GM23338 (cell line): ENCODE measurements at regions not wholly inside any gene's neighbourhood (a gene's known extent, or its start where the extent isn't known, plus 50 kb on each side); places are given as distances from the start of the nearest gene placed in this dataset.

Source experiments
- ATAC-seq: fragments of 200-7000 bp; cut with Tn5 transposase; 3 replicates; pipeline ENCODE4 v1.9.1; 2020
- DNase-seq: peaks from one replicate; pipeline ENCODE4 v3.0.0-alpha.2; 2015; ENCODE audit warnings: low spot score
- H2AFZ ChIP-seq: fragments of 200-600 bp; sonication (generic); 2 replicates; pipeline ENCODE4 v1.8.0; 2016; ENCODE audit warnings: antibody characterized with exemption, mild to moderate bottlenecking, moderate library complexity
- H3F3A ChIP-seq: fragments of 200-600 bp; sonication (generic); replicated peaks from 2 replicates; pipeline ENCODE4 v1.8.0; 2017; ENCODE audit warnings: antibody characterized with exemption, mixed run types, low read depth
- H3K27ac ChIP-seq: fragments of 200-600 bp; sonication (generic); 2 replicates; pipeline ENCODE4 v1.6.1; 2016; ENCODE audit warnings: low read depth
- H3K27me3 ChIP-seq: fragments of 200-600 bp; sonication (generic); 2 replicates; pipeline ENCODE4 v1.8.0; 2016; ENCODE audit warnings: mild to moderate bottlenecking, mixed run types, moderate library complexity; ENCODE audit not compliant: insufficient read depth
- H3K36me3 ChIP-seq: fragments of 200-600 bp; sonication (generic); 2 replicates; pipeline ENCODE4 v1.8.0; 2016; ENCODE audit warnings: mild to moderate bottlenecking; ENCODE audit not compliant: insufficient read depth
- H3K4me1 ChIP-seq: fragments of 200-600 bp; sonication (generic); 2 replicates; pipeline ENCODE4 v1.8.0; 2016; ENCODE audit warnings: mild to moderate bottlenecking, moderate library complexity; ENCODE audit not compliant: insufficient read depth
- H3K4me2 ChIP-seq: fragments of 200-600 bp; sonication (generic); 2 replicates; pipeline ENCODE4 v1.7.1; 2017; ENCODE audit warnings: mixed run types
- H3K4me3 ChIP-seq: fragments of 200-600 bp; sonication (generic); 2 replicates; pipeline ENCODE4 v1.6.1; 2016; ENCODE audit warnings: mixed run types
- H3K79me2 ChIP-seq: fragments of 200-600 bp; sonication (generic); replicated peaks from 2 replicates; pipeline ENCODE4 v1.8.0; 2017; ENCODE audit warnings: mild to moderate bottlenecking; ENCODE audit not compliant: insufficient read depth
- H3K9me2 ChIP-seq: fragments of 200-600 bp; sonication (generic); 2 replicates; pipeline ENCODE4 v1.8.0; 2017; ENCODE audit not compliant: insufficient read depth
- H4K20me1 ChIP-seq: fragments of 200-600 bp; sonication (generic); replicated peaks from 2 replicates; pipeline ENCODE4 v1.8.0; 2017; ENCODE audit warnings: mild to moderate bottlenecking; ENCODE audit not compliant: insufficient read depth
- H3K27ac Mint-ChIP-seq: 2 replicates; pipeline ENCODE4 v1.8.0; 2020; ENCODE audit warnings: inconsistent platforms, mild to moderate bottlenecking, moderate library complexity, mixed read lengths
- H3K27me3 Mint-ChIP-seq: 3 replicates; pipeline ENCODE4 v1.8.0; 2022; ENCODE audit warnings: low read depth, mild to moderate bottlenecking, moderate library complexity, mixed read lengths, inconsistent platforms; ENCODE audit not compliant: insufficient read depth, poor library complexity
- H3K36me3 Mint-ChIP-seq: 3 replicates; pipeline ENCODE4 v1.8.0; 2021; ENCODE audit warnings: low read depth, mild to moderate bottlenecking, inconsistent platforms, moderate library complexity, mixed read lengths
- H3K4me1 Mint-ChIP-seq: 3 replicates; pipeline ENCODE4 v1.8.0; 2020; ENCODE audit warnings: mild to moderate bottlenecking, inconsistent platforms, mixed read lengths
- H3K4me3 Mint-ChIP-seq: 3 replicates; pipeline ENCODE4 v1.8.0; 2021; ENCODE audit warnings: moderate library complexity, mild to moderate bottlenecking, inconsistent platforms, mixed read lengths
- H3K9me3 Mint-ChIP-seq: 3 replicates; pipeline ENCODE4 v1.8.0; 2020; ENCODE audit warnings: moderate library complexity, mild to moderate bottlenecking, inconsistent platforms, mixed read lengths
- EZH2phosphoT487 ChIP-seq: fragments of 200-600 bp; sonication (generic); IDR thresholded peaks from one replicate; pipeline ENCODE4 v1.8.1; 2018; ENCODE audit warnings: antibody characterized with exemption; ENCODE audit not compliant: unreplicated experiment
- JUNB ChIP-seq: IDR thresholded peaks from one replicate; pipeline ENCODE4 v1.6.1; 2016; ENCODE audit warnings: antibody characterized with exemption; ENCODE audit not compliant: unreplicated experiment
- NANOG ChIP-seq: IDR thresholded peaks from 2 replicates; pipeline ENCODE4 v1.6.1; 2016; ENCODE audit warnings: antibody characterized with exemption, borderline replicate concordance
- POLR2AphosphoS5 ChIP-seq: IDR thresholded peaks from 2 replicates; pipeline ENCODE4 v1.6.1; 2016; ENCODE audit warnings: antibody characterized with exemption, low read depth
- STAT1 ChIP-seq: IDR thresholded peaks from one replicate; pipeline ENCODE4 v1.6.1; 2016; ENCODE audit warnings: antibody characterized with exemption; ENCODE audit not compliant: unreplicated experiment
- ZNF331 ChIP-seq: fragments of 250-450 bp; sonication (Bioruptor Pico); IDR thresholded peaks from 2 replicates; pipeline ENCODE4 v1.5.0; 2020; ENCODE audit warnings: low read depth, mild to moderate bottlenecking, moderate library complexity
- TF ChIP-seq, protein P1 (sequence below): fragments of 250-450 bp; sonication (Bioruptor Pico); IDR thresholded peaks from 2 replicates; pipeline ENCODE4 v1.5.0; 2020; ENCODE audit warnings: mild to moderate bottlenecking, moderate library complexity
- TF ChIP-seq, protein P2 (sequence below): IDR thresholded peaks from 2 replicates; pipeline ENCODE4 v1.6.1; 2016; ENCODE audit warnings: antibody characterized with exemption
- TF ChIP-seq, protein P3 (sequence below), 2 experiments: fragments of 200-600 bp in 1 of 2; sonication (generic) in 1 of 2; conservative IDR thresholded peaks; 2 replicates each; pipeline versions ENCODE4 v1.5.1 to v1.6.1; 2016 to 2017; ENCODE audit warnings: antibody characterized with exemption in 2 of 2, low read depth in 2 of 2, mild to moderate bottlenecking in 2 of 2, moderate library complexity in 1 of 2

DNA sequence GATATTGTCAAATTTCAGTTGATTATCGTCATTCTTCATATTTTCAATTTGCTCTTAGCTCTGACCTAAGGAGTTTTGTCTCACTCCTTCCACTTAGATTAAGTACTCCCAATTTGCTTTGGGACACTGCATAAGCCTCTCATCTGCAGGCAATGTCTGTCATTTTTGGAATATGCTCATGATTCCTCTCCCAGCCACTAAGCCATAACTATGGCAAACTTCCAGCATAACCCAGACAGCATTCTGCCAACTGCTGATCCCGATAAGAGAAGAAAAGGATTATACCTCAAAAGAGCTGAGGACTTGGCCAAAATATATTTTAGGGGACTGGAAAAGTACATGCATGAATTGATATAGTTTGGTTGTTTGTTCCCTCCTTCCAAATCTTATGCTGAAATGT, 444.4 kb downstream of the GABRG1 start (continued):
- TF ChIP-seq, protein P1, sequence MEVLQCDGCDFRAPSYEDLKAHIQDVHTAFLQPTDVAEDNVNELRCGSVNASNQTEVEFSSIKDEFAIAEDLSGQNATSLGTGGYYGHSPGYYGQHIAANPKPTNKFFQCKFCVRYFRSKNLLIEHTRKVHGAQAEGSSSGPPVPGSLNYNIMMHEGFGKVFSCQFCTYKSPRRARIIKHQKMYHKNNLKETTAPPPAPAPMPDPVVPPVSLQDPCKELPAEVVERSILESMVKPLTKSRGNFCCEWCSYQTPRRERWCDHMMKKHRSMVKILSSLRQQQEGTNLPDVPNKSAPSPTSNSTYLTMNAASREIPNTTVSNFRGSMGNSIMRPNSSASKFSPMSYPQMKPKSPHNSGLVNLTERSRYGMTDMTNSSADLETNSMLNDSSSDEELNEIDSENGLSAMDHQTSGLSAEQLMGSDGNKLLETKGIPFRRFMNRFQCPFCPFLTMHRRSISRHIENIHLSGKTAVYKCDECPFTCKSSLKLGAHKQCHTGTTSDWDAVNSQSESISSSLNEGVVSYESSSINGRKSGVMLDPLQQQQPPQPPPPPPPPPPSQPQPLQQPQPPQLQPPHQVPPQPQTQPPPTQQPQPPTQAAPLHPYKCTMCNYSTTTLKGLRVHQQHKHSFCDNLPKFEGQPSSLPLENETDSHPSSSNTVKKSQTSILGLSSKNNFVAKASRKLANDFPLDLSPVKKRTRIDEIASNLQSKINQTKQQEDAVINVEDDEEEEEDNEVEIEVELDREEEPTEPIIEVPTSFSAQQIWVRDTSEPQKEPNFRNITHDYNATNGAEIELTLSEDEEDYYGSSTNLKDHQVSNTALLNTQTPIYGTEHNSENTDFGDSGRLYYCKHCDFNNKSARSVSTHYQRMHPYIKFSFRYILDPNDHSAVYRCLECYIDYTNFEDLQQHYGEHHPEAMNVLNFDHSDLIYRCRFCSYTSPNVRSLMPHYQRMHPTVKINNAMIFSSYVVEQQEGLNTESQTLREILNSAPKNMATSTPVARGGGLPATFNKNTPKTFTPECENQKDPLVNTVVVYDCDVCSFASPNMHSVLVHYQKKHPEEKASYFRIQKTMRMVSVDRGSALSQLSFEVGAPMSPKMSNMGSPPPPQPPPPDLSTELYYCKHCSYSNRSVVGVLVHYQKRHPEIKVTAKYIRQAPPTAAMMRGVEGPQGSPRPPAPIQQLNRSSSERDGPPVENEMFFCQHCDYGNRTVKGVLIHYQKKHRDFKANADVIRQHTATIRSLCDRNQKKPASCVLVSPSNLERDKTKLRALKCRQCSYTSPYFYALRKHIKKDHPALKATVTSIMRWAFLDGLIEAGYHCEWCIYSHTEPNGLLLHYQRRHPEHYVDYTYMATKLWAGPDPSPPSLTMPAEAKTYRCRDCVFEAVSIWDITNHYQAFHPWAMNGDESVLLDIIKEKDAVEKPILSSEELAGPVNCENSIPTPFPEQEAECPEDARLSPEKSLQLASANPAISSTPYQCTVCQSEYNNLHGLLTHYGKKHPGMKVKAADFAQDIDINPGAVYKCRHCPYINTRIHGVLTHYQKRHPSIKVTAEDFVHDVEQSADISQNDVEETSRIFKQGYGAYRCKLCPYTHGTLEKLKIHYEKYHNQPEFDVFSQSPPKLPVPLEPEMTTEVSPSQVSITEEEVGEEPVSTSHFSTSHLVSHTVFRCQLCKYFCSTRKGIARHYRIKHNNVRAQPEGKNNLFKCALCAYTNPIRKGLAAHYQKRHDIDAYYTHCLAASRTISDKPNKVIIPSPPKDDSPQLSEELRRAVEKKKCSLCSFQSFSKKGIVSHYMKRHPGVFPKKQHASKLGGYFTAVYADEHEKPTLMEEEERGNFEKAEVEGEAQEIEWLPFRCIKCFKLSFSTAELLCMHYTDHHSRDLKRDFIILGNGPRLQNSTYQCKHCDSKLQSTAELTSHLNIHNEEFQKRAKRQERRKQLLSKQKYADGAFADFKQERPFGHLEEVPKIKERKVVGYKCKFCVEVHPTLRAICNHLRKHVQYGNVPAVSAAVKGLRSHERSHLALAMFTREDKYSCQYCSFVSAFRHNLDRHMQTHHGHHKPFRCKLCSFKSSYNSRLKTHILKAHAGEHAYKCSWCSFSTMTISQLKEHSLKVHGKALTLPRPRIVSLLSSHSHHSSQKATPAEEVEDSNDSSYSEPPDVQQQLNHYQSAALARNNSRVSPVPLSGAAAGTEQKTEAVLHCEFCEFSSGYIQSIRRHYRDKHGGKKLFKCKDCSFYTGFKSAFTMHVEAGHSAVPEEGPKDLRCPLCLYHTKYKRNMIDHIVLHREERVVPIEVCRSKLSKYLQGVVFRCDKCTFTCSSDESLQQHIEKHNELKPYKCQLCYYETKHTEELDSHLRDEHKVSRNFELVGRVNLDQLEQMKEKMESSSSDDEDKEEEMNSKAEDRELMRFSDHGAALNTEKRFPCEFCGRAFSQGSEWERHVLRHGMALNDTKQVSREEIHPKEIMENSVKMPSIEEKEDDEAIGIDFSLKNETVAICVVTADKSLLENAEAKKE (CRISPR knock-in tag), result no peak
- TF ChIP-seq, protein P2, sequence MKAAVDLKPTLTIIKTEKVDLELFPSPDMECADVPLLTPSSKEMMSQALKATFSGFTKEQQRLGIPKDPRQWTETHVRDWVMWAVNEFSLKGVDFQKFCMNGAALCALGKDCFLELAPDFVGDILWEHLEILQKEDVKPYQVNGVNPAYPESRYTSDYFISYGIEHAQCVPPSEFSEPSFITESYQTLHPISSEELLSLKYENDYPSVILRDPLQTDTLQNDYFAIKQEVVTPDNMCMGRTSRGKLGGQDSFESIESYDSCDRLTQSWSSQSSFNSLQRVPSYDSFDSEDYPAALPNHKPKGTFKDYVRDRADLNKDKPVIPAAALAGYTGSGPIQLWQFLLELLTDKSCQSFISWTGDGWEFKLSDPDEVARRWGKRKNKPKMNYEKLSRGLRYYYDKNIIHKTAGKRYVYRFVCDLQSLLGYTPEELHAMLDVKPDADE, result no peak

DNA sequence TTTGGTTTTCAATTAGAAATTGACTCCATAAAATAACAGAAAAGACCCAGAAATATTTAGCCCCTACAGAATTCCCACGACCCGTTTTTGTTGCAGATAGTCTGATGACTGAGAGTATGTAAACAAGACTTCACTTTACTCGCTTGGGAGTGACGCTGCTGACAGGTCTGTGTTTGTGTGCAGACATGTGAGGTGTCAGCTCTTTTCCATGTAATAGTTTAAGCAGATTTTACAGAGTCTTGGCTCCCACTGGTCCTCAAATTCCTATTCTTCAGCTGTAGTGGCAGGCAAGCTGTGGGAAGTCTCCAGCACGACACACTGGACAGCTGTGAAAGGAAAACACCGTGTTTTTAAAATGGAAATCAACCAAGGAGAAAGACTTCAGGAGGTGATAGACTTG, 455.7 kb downstream of the GABRG1 start:
- peaks cover 4% of the 10 kb centered on the region; the same call in 1 of the 3 replicates for H3K36me3 Mint-ChIP-seq
- no peak for ATAC-seq
- H3K36me3 ChIP-seq, result no peaks in the 10 kb centered on the region
- H3K79me2 ChIP-seq, result no peaks in the 10 kb centered on the region
- H2AFZ ChIP-seq, result no peak overlapping the region
- no peaks in the 10 kb centered on the region for H3K27me3 ChIP-seq
- H3K9me2 ChIP-seq, result no peaks in the 10 kb centered on the region
- no peak overlapping the region for H3K4me3 Mint-ChIP-seq
- no peak overlapping the region for H3K4me3 ChIP-seq
- no peaks in the 10 kb centered on the region for H3F3A ChIP-seq
- no peaks in the 10 kb centered on the region for H3K4me1 ChIP-seq
- H3K4me1 Mint-ChIP-seq, result peaks cover 6% of the 10 kb centered on the region; the same call in 1 of the 3 replicates
- no peak overlapping the region for H3K27ac Mint-ChIP-seq
- peaks cover 79% of the 10 kb centered on the region for H3K9me3 Mint-ChIP-seq
- no peaks in the 10 kb centered on the region for H4K20me1 ChIP-seq
- H3K27ac ChIP-seq, result no peak overlapping the region
- H3K4me2 ChIP-seq, result no peak overlapping the region
- DNase-seq, result no peak
- H3K27me3 Mint-ChIP-seq, result peaks cover 2% of the 10 kb centered on the region
- TF ChIP-seq EZH2phosphoT487 (no peak), POLR2AphosphoS5 (no peak), JUNB (no peak), ZNF331 (CRISPR knock-in tag) (no peak), STAT1 (no peak), NANOG (no peak)
- TF ChIP-seq, protein P3, sequence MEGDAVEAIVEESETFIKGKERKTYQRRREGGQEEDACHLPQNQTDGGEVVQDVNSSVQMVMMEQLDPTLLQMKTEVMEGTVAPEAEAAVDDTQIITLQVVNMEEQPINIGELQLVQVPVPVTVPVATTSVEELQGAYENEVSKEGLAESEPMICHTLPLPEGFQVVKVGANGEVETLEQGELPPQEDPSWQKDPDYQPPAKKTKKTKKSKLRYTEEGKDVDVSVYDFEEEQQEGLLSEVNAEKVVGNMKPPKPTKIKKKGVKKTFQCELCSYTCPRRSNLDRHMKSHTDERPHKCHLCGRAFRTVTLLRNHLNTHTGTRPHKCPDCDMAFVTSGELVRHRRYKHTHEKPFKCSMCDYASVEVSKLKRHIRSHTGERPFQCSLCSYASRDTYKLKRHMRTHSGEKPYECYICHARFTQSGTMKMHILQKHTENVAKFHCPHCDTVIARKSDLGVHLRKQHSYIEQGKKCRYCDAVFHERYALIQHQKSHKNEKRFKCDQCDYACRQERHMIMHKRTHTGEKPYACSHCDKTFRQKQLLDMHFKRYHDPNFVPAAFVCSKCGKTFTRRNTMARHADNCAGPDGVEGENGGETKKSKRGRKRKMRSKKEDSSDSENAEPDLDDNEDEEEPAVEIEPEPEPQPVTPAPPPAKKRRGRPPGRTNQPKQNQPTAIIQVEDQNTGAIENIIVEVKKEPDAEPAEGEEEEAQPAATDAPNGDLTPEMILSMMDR (conservative IDR thresholded peaks at IDR 0.05; ENCODE audit: low read depth in 2 of 2), result no peak
- TF ChIP-seq, protein P2, result no peak
